Gastrocnemius medialis (tissue), 4 donors: ENCODE measurements at regions not wholly inside any gene's neighbourhood (a gene's known extent, or its start where the extent isn't known, plus 50 kb on each side); places are given as distances from the start of the nearest gene placed in this dataset.

ENCODE experiments used
- ATAC-seq, 2 donors: fragments of 150-250 bp; one replicate each; pipeline ENCODE4 v1.9.1; 2016
- DNase-seq, 2 donors: peaks; one replicate each; pipeline ENCODE4 v3.0.0-alpha.2; 2019
- H3K27ac ChIP-seq, 4 donors: fragments of 200-600 bp; sonication (generic); 1 replicate in 1 of 4; 2 replicates in 3 of 4; pipeline ENCODE4 v1.5.1; 2016 to 2018; ENCODE audit warnings: mild to moderate bottlenecking in 2 of 4, moderate library complexity in 1 of 4
- H3K27me3 ChIP-seq, 3 donors: fragments of 200-600 bp; sonication (generic) in 2 of 3; 1 replicate in 1 of 3; 2 replicates in 2 of 3; pipeline versions ENCODE4 v1.5.1 to v1.6.0; 2016 to 2019; ENCODE audit warnings: mild to moderate bottlenecking in 1 of 3, moderate library complexity in 1 of 3
- H3K36me3 ChIP-seq, 2 donors: fragments of 200-600 bp; sonication (generic) in 1 of 2; one replicate each; pipeline ENCODE4 v1.5.1; 2017 to 2018
- H3K4me1 ChIP-seq, 2 donors: fragments of 200-600 bp; sonication (generic) in 1 of 2; one replicate each; pipeline ENCODE4 v1.5.1; 2016 to 2017; ENCODE audit warnings: mild to moderate bottlenecking in 2 of 2
- H3K4me3 ChIP-seq, 4 donors: fragments of 200-600 bp; sonication (generic) in 3 of 4; 1 replicate in 1 of 4; 2 replicates in 3 of 4; pipeline ENCODE4 v1.5.1; 2016 to 2019; ENCODE audit warnings: mild to moderate bottlenecking in 2 of 4
- H3K9me3 ChIP-seq, 3 donors: fragments of 200-600 bp; sonication (generic) in 2 of 3; 1 replicate in 1 of 3; 2 replicates in 2 of 3; pipeline ENCODE4 v1.5.1; 2016 to 2019
- CTCF ChIP-seq, 5 experiments: fragments of 450-650 bp in 3 of 5; fragments of 200-600 bp in 2 of 5; sonication (generic) in 2 of 5; IDR thresholded peaks in 4 of 5; conservative IDR thresholded peaks in 1 of 5; 1 replicate in 4 of 5; 2 replicates in 1 of 5; pipeline ENCODE4 v1.5.1; 2016 to 2019; ENCODE audit warnings: antibody characterized with exemption in 5 of 5, mild to moderate bottlenecking in 3 of 5, moderate library complexity in 3 of 5
- POLR2A ChIP-seq, 2 donors: fragments of 450-650 bp; IDR thresholded peaks; one replicate each; pipeline ENCODE4 v1.6.1; 2017; ENCODE audit warnings: antibody characterized with exemption in 2 of 2, mild to moderate bottlenecking in 2 of 2, moderate library complexity in 2 of 2
- in situ Hi-C, 4 donors: fragments of 200-750 bp; cut with MboI; loops; one replicate each; pipeline versions ENCODE4 v1.15.0 to v1.8.0; 2017; ENCODE audit warnings: low sequenced_read_pairs in 4 of 4
- intact Hi-C: fragments of 100-400 bp; cut with DNase I; formaldehyde crosslinking; loops from one replicate; pipeline ENCODE4 v1.15.1; 2023; ENCODE audit warnings: low total_unique reads

- Histone ChIP-seq H3K4me3 (no peak overlapping the region), H3K27ac (no peak overlapping the region), H3K27me3 (no peaks in the 10 kb centered on the region), H3K4me1 (peaks cover 7 to 11% of the 10 kb centered on the region in 2 donors), H3K9me3 (no peaks in the 10 kb centered on the region), H3K36me3 (no peaks in the 10 kb centered on the region)
- in situ Hi-C loops (no loop called here), intact Hi-C loops (no loop called here)
- no peak for DNase-seq
- TF ChIP-seq POLR2A (IDR thresholded peaks at IDR 0.05) = no peak
- ATAC-seq = no peak
These were observed 300.1 kb downstream of the SPRY1 start for GRCh38 chr4:123696687-123697086.

GRCh38 chr4:123698556-123698955 is 302.0 kb downstream of the SPRY1 start:
- Histone ChIP-seq H3K36me3 (no peaks in the 10 kb centered on the region), H3K9me3 (no peaks in the 10 kb centered on the region), H3K27ac (no peak overlapping the region), H3K4me3 (no peak overlapping the region), H3K27me3 (no peaks in the 10 kb centered on the region), H3K4me1 (peaks cover 6 to 7% of the 10 kb centered on the region in 2 donors)
- in situ Hi-C loops = no loop called here
- ATAC-seq = no peak
- intact Hi-C loops = no loop called here
- TF ChIP-seq POLR2A (IDR thresholded peaks at IDR 0.05) (no peak), CTCF (IDR thresholded peaks at IDR 0.05 in 4 of 5, conservative IDR thresholded peaks at IDR 0.05 in 1 of 5) (no peak)
- no peak for DNase-seq

- ATAC-seq (peak in 1 of 2 donors; percentile 23), DNase-seq (no peak)
- H3K36me3 ChIP-seq = no peaks in the 10 kb centered on the region
- peaks cover 6 to 7% of the 10 kb centered on the region in 2 donors for H3K4me1 ChIP-seq
- in situ Hi-C loops = no loop called here
- peak overlapping the region in 1 of 4 donors; percentile 28 for H3K27ac ChIP-seq
- no peak for TF ChIP-seq POLR2A (IDR thresholded peaks at IDR 0.05)
- TF ChIP-seq CTCF (IDR thresholded peaks at IDR 0.05 in 4 of 5, conservative IDR thresholded peaks at IDR 0.05 in 1 of 5) = no peak
- intact Hi-C loops = no loop called here
- peak overlapping the region in 1 of 4 donors; percentile 3 for H3K4me3 ChIP-seq
- H3K9me3 ChIP-seq = no peaks in the 10 kb centered on the region
- H3K27me3 ChIP-seq = no peaks in the 10 kb centered on the region
These were observed 303.5 kb downstream of the SPRY1 start for GRCh38 chr4:123699880-123700771.

GRCh38 chr4:123701131-123701575 is 304.6 kb downstream of the SPRY1 start:
- no peaks in the 10 kb centered on the region for H3K9me3 ChIP-seq
- no peak for TF ChIP-seq POLR2A (IDR thresholded peaks at IDR 0.05)
- no peak for TF ChIP-seq CTCF (IDR thresholded peaks at IDR 0.05 in 4 of 5, conservative IDR thresholded peaks at IDR 0.05 in 1 of 5)
- peaks cover 6 to 7% of the 10 kb centered on the region in 2 donors for H3K4me1 ChIP-seq
- intact Hi-C loops (no loop called here), in situ Hi-C loops (no loop called here)
- H3K27ac ChIP-seq = no peak overlapping the region
- no peaks in the 10 kb centered on the region for H3K27me3 ChIP-seq
- DNase-seq (no peak), ATAC-seq (no peak)
- no peak overlapping the region for H3K4me3 ChIP-seq
- no peaks in the 10 kb centered on the region for H3K36me3 ChIP-seq

GRCh38 chr4:123705419-123705818 is 308.8 kb downstream of the SPRY1 start:
- H3K9me3 ChIP-seq = no peaks in the 10 kb centered on the region
- ATAC-seq (no peak), DNase-seq (no peak)
- no peaks in the 10 kb centered on the region for H3K27me3 ChIP-seq
- H3K27ac ChIP-seq = no peak overlapping the region
- H3K36me3 ChIP-seq = no peaks in the 10 kb centered on the region
- in situ Hi-C loops = no loop called here
- H3K4me3 ChIP-seq = no peak overlapping the region
- TF ChIP-seq POLR2A (IDR thresholded peaks at IDR 0.05) = no peak
- TF ChIP-seq CTCF (IDR thresholded peaks at IDR 0.05 in 4 of 5, conservative IDR thresholded peaks at IDR 0.05 in 1 of 5) = no peak
- H3K4me1 ChIP-seq = peaks cover 0 to under 1% of the 10 kb centered on the region in 2 donors
- intact Hi-C loops = no loop called here
